ENCODE measurements at regions not wholly inside any gene's neighbourhood (a gene's known extent, or its start where the extent isn't known, plus 50 kb on each side); places are given as distances from the start of the nearest gene placed in this dataset.

- ChIA-PET POLR2A (no interaction called here), CTCF (interaction anchor here (0.7 kb wide), 1 partner anchor 8 kb away, joined by 3 read pairs; no protein-coding TSS in a partner anchor)
- peak; percentile 49 for DNase-seq (ENCODE audit: extremely low spot score)
- TF ChIP-seq ZNF384 (IDR thresholded peaks at IDR 0.05) (no peak), ARNT (IDR thresholded peaks at IDR 0.05) (no peak), L3MBTL2 (conservative IDR thresholded peaks at IDR 0.05) (peak; percentile 60), HDGF (IDR thresholded peaks at IDR 0.05; ENCODE audit: borderline replicate concordance) (no peak), LEF1 (IDR thresholded peaks at IDR 0.05; ENCODE audit: borderline replicate concordance) (no peak)
These were observed 55.8 kb upstream of the SHC3 start for GRCh38 chr9:89234205-89235067.

DNA sequence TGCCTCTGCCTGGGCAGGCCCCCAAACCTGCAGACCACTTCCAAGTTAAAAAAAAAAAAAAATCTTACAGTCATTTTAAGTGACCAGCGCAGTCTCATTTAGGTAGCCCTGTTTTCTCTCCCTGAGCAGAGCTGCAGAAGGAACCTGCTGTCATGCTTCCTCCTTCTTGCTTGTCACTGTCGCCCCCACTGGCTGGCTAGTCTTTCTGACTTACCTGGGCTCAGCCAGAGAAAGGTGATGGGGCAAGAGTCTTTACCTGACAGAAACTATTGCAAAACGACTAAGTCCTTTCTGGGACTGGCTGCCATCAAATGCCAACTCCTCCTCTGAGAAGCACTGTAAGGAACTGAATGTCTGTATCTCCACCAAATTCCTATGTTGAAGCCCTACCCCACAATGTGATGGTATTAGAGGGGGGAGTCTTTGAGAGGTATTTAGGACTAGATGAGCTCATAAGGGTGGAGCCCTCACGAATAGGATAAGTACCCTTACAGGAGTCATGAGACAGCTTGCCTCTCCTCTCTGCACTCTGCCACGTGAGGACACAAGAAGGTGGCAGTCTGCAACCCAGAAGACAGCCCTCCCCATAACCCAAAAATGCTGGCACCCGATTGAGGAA lies 58.4 kb upstream of the SHC3 start:
- no peak for TF ChIP-seq PKNOX1 (IDR thresholded peaks at IDR 0.05)
- no peak for DNase-seq (ENCODE audit: extremely low spot score)
- ChIA-PET POLR2A (no interaction called here), CTCF (interaction anchor here (0.6 to 0.7 kb wide), 2 partner anchors 10 to 60 kb away, joined by 3 read pairs; no protein-coding TSS in a partner anchor)

- POLR2A ChIA-PET, result no interaction called here
- TF ChIP-seq HDGF (IDR thresholded peaks at IDR 0.05; ENCODE audit: borderline replicate concordance) (no peak), BHLHE40 (IDR thresholded peaks at IDR 0.05; ENCODE audit: borderline replicate concordance) (no peak), TARDBP (IDR thresholded peaks at IDR 0.05) (no peak), ELF4 (IDR thresholded peaks at IDR 0.05) (no peak), ARNT (IDR thresholded peaks at IDR 0.05) (no peak), L3MBTL2 (conservative IDR thresholded peaks at IDR 0.05) (no peak), FOXK2 (IDR thresholded peaks at IDR 0.05) (no peak), FOXA1 (IDR thresholded peaks at IDR 0.05) (no peak), SUZ12 (IDR thresholded peaks at IDR 0.05) (no peak), LEF1 (IDR thresholded peaks at IDR 0.05; ENCODE audit: borderline replicate concordance) (no peak), ZNF384 (IDR thresholded peaks at IDR 0.05) (no peak), PKNOX1 (IDR thresholded peaks at IDR 0.05) (no peak), NFRKB (IDR thresholded peaks at IDR 0.05) (no peak), FOXM1 (IDR thresholded peaks at IDR 0.05; ENCODE audit: borderline replicate concordance) (no peak), SP1 (IDR thresholded peaks at IDR 0.05) (no peak), CTBP1 (IDR thresholded peaks at IDR 0.05; ENCODE audit: borderline replicate concordance) (no peak)
- DNase-seq (ENCODE audit: extremely low spot score), result no peak
- CTCF ChIA-PET, result no interaction called here
These were observed 59.8 kb upstream of the SHC3 start for GRCh38 chr9:89238424-89238823.

GRCh38 chr9:89243296-89244061 lies 64.9 kb upstream of the SHC3 start:
- ChIA-PET CTCF (interaction anchor here (0.6 kb wide), 1 partner anchor 9 kb away, joined by 3 read pairs; no protein-coding TSS in a partner anchor), POLR2A (no interaction called here)
- TF ChIP-seq NFRKB (IDR thresholded peaks at IDR 0.05) (no peak), FOXM1 (IDR thresholded peaks at IDR 0.05; ENCODE audit: borderline replicate concordance) (no peak), FOXA1 (IDR thresholded peaks at IDR 0.05) (no peak), FOXK2 (IDR thresholded peaks at IDR 0.05) (no peak), HDGF (IDR thresholded peaks at IDR 0.05; ENCODE audit: borderline replicate concordance) (no peak), BHLHE40 (IDR thresholded peaks at IDR 0.05; ENCODE audit: borderline replicate concordance) (no peak), SP1 (IDR thresholded peaks at IDR 0.05) (no peak), TARDBP (IDR thresholded peaks at IDR 0.05) (no peak), SUZ12 (IDR thresholded peaks at IDR 0.05) (no peak), ELF4 (IDR thresholded peaks at IDR 0.05) (no peak), L3MBTL2 (conservative IDR thresholded peaks at IDR 0.05) (no peak), ARNT (IDR thresholded peaks at IDR 0.05) (no peak), LEF1 (IDR thresholded peaks at IDR 0.05; ENCODE audit: borderline replicate concordance) (no peak), PKNOX1 (IDR thresholded peaks at IDR 0.05) (no peak), CTBP1 (IDR thresholded peaks at IDR 0.05; ENCODE audit: borderline replicate concordance) (no peak), ZNF384 (IDR thresholded peaks at IDR 0.05) (no peak)
- DNase-seq (ENCODE audit: extremely low spot score), result no peak

DNA sequence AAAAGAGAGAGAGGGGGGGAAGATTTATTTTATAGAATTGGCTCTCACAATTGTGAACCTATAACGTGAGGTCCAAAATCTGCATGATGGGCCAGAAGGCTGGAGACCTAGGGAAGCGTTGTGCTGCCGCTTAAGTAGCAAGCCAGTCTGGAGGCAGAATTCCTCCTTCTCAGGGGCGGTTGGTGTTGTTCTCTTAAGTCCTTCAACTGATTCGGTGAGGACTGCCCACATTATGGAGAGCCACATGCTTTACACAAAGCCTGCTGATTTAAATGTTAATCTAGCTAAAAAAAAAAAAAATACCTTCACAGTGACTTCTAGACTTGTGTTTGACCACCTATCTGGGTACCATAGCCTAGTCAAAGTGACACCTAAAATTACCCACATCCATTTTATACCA lies 64.2 kb upstream of the CKS2 start:
- POLR2A ChIA-PET, result no interaction called here
- no peak for DNase-seq (ENCODE audit: extremely low spot score)
- TF ChIP-seq SP1 (IDR thresholded peaks at IDR 0.05) (no peak), CTBP1 (IDR thresholded peaks at IDR 0.05; ENCODE audit: borderline replicate concordance) (no peak), LEF1 (IDR thresholded peaks at IDR 0.05; ENCODE audit: borderline replicate concordance) (no peak), L3MBTL2 (conservative IDR thresholded peaks at IDR 0.05) (no peak), HDGF (IDR thresholded peaks at IDR 0.05; ENCODE audit: borderline replicate concordance) (no peak), PKNOX1 (IDR thresholded peaks at IDR 0.05) (no peak), FOXK2 (IDR thresholded peaks at IDR 0.05) (no peak), FOXA1 (IDR thresholded peaks at IDR 0.05) (no peak), BHLHE40 (IDR thresholded peaks at IDR 0.05; ENCODE audit: borderline replicate concordance) (no peak), SUZ12 (IDR thresholded peaks at IDR 0.05) (no peak), FOXM1 (IDR thresholded peaks at IDR 0.05; ENCODE audit: borderline replicate concordance) (no peak), TARDBP (IDR thresholded peaks at IDR 0.05) (no peak), NFRKB (IDR thresholded peaks at IDR 0.05) (no peak), ELF4 (IDR thresholded peaks at IDR 0.05) (no peak), ZNF384 (IDR thresholded peaks at IDR 0.05) (no peak), ARNT (IDR thresholded peaks at IDR 0.05) (no peak)
- CTCF ChIA-PET, result interaction anchor here (0.6 kb wide), 1 partner anchor 9 kb away, joined by 3 read pairs; no protein-coding TSS in a partner anchor

Data from HEK293T (cell line).